ENCODE measurements at regions not wholly inside any gene's neighbourhood (a gene's known extent, or its start where the extent isn't known, plus 50 kb on each side); places are given as distances from the start of the nearest gene placed in this dataset.

DNA sequence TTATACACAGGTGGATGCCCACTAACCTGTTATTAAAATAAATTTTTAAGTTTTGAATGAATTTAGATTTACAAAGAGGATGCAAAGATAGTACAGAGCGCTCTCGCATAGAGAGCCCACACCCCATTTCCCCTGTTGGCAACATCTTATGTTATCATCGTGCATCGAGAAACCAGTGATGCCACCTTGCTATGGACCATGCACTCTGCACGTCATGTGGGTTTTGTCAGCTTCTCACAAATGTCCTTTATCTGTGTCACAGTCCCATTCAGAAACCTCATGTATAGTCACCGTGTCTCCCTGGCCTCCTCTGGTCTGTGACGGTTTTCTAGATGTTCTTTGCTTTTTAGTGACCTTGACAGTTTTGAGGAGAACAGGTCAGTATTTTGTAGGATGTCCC, 60.0 kb downstream of the ING1 start:
- no peaks in the 10 kb centered on the region for H3K36me3 ChIP-seq (ENCODE audit: control insufficient read depth, low read length)
- peaks cover 5% of the 10 kb centered on the region; the same call in 1 of the 2 replicates for H3K27me3 ChIP-seq (ENCODE audit: control insufficient read depth, low read length)
- no peaks in the 10 kb centered on the region for H3K79me2 ChIP-seq (ENCODE audit: control insufficient read depth, low read length)
- H3K4me3 ChIP-seq (ENCODE audit: low read length), result no peak overlapping the region
- no peaks in the 10 kb centered on the region for H3K4me1 ChIP-seq (ENCODE audit: control insufficient read depth, low read length)
- no peaks in the 10 kb centered on the region for H3K9me2 ChIP-seq (replicated peaks; ENCODE audit: control insufficient read depth, low read length)
- H3K4me2 ChIP-seq (ENCODE audit: low read length), result no peak overlapping the region
- H4K20me1 ChIP-seq (ENCODE audit: control insufficient read depth, insufficient read depth, low read depth, low read length), result no peaks in the 10 kb centered on the region
- no peaks in the 10 kb centered on the region for H3K9me3 ChIP-seq (ENCODE audit: control insufficient read depth, insufficient read depth, low read length)
- H3F3A ChIP-seq (ENCODE audit: control insufficient read depth, insufficient read depth), result no peaks in the 10 kb centered on the region
- no peak overlapping the region for H3K27ac ChIP-seq (ENCODE audit: low read depth, low read length)
- no peak for TF ChIP-seq EZH2phosphoT487 (IDR thresholded peaks at IDR 0.05; ENCODE audit: borderline replicate concordance, low read length)
- TF ChIP-seq CTCF (IDR thresholded peaks at IDR 0.05; ENCODE audit: low read depth, low read length, poor library complexity, severe bottlenecking), result no peak

DNA sequence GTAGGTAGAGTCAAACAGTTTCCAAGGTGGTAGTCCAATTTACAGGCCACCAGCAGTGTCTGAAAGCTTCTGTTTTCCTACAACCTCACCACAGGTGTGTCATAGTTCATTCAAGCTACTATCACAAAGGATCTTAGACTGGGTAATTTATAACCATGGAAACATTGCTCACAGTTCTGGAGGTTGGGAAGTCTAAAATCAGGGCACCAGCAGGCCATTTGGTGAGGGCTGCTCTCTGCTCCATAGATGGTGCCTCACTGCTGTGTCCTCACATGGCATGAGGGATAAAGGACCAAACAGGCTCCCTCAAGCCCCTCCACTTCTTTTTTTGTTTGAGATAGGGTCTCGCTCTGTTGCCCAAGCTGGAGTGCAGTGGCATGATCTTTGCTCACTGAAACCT, 60.6 kb downstream of the ING1 start:
- H3K79me2 ChIP-seq (ENCODE audit: control insufficient read depth, low read length), result no peaks in the 10 kb centered on the region
- no peak overlapping the region for H3K4me3 ChIP-seq (ENCODE audit: low read length)
- no peaks in the 10 kb centered on the region for H3F3A ChIP-seq (ENCODE audit: control insufficient read depth, insufficient read depth)
- H3K27me3 ChIP-seq (ENCODE audit: control insufficient read depth, low read length), result peaks cover 5% of the 10 kb centered on the region; the same call in 1 of the 2 replicates
- TF ChIP-seq EZH2phosphoT487 (IDR thresholded peaks at IDR 0.05; ENCODE audit: borderline replicate concordance, low read length) (no peak), CTCF (IDR thresholded peaks at IDR 0.05; ENCODE audit: low read depth, low read length, poor library complexity, severe bottlenecking) (no peak)
- H3K9me2 ChIP-seq (replicated peaks; ENCODE audit: control insufficient read depth, low read length), result no peaks in the 10 kb centered on the region
- no peak overlapping the region for H3K27ac ChIP-seq (ENCODE audit: low read depth, low read length)
- H4K20me1 ChIP-seq (ENCODE audit: control insufficient read depth, insufficient read depth, low read depth, low read length), result no peaks in the 10 kb centered on the region
- no peaks in the 10 kb centered on the region for H3K36me3 ChIP-seq (ENCODE audit: control insufficient read depth, low read length)
- no peaks in the 10 kb centered on the region for H3K4me1 ChIP-seq (ENCODE audit: control insufficient read depth, low read length)
- H3K9me3 ChIP-seq (ENCODE audit: control insufficient read depth, insufficient read depth, low read length), result no peaks in the 10 kb centered on the region
- no peak overlapping the region for H3K4me2 ChIP-seq (ENCODE audit: low read length)

- Histone ChIP-seq H3K36me3 (ENCODE audit: control insufficient read depth, low read length) (no peaks in the 10 kb centered on the region), H4K20me1 (ENCODE audit: control insufficient read depth, insufficient read depth, low read depth, low read length) (no peaks in the 10 kb centered on the region), H3K4me2 (ENCODE audit: low read length) (no peak overlapping the region), H3F3A (ENCODE audit: control insufficient read depth, insufficient read depth) (no peaks in the 10 kb centered on the region), H3K79me2 (ENCODE audit: control insufficient read depth, low read length) (no peaks in the 10 kb centered on the region), H3K9me2 (replicated peaks; ENCODE audit: control insufficient read depth, low read length) (no peaks in the 10 kb centered on the region), H3K4me1 (ENCODE audit: control insufficient read depth, low read length) (no peaks in the 10 kb centered on the region), H3K9me3 (ENCODE audit: control insufficient read depth, insufficient read depth, low read length) (no peaks in the 10 kb centered on the region), H3K4me3 (ENCODE audit: low read length) (no peak overlapping the region), H3K27ac (ENCODE audit: low read depth, low read length) (no peak overlapping the region), H3K27me3 (ENCODE audit: control insufficient read depth, low read length) (peaks cover 5% of the 10 kb centered on the region; the same call in 1 of the 2 replicates)
- no peak for TF ChIP-seq CTCF (IDR thresholded peaks at IDR 0.05; ENCODE audit: low read depth, low read length, poor library complexity, severe bottlenecking)
- no peak for TF ChIP-seq EZH2phosphoT487 (IDR thresholded peaks at IDR 0.05; ENCODE audit: borderline replicate concordance, low read length)
Measured at GRCh38 chr13:110774490-110774889, 61.0 kb downstream of the ING1 start.
